Fibroblast of skin of back (primary cell): ENCODE measurements at regions not wholly inside any gene's neighbourhood (a gene's known extent, or its start where the extent isn't known, plus 50 kb on each side); places are given as distances from the start of the nearest gene placed in this dataset.

ENCODE experiments used
- DNase-seq: peaks from one replicate; pipeline ENCODE4 v3.0.0-alpha.2; 2013

DNA sequence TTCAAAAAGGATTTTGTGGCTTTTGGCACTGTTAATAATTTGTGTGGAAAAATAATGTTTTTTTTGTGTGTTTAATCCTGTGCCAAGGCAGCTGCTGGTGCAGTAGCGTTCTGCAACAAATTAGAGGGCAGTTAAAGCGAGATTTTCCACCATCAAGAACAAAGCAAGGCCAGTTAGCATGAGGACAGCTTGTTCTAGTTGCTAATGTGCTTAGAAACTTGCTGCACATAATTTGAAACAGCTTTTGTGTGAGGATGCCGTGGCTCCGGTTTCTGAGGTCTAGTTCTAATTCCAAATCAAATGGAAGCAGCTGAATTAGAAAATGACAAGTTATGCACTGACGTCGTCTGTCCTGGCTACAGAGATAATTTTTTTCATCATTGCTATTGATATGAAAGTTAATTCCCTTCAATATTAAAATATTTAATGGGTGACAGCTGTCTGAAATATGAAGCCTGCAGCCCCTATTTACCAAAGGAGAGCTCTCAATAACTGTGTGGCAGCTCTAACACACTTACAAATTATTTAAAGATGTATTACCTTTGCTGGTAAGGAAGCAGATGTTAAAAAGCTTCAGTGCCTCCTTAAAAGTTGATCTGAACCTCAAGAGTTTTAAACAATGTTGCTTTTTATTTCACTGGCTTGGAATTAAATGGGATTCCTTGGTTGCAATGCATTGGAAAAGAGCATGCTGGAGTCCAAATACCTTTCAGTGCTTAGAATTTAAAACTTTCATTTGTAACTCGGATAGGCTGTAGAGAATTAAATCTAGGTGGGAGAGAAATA lies 128.6 kb downstream of the SPATA31D1 start:
- DNase-seq, result no peak

DNA sequence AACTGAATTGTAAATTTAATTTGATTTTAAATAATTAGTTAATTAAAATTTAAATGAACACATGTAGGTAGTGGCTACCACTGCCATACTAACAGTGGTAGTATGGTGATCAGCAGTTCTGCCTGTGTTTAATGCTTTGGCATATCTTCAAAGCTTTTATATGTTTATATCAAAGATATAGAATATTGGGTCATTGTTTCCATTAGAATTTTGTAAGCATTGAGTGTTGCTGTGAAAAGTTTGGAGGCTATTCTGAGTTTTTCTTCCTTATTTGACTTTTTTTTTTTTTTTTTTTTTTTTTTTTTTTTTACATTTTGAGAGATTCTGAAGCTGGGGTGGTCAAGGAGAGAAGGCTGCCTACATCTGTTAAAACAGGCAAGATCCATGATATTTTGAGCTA lies 134.2 kb downstream of the SPATA31D1 start:
- DNase-seq, result no peak

DNA sequence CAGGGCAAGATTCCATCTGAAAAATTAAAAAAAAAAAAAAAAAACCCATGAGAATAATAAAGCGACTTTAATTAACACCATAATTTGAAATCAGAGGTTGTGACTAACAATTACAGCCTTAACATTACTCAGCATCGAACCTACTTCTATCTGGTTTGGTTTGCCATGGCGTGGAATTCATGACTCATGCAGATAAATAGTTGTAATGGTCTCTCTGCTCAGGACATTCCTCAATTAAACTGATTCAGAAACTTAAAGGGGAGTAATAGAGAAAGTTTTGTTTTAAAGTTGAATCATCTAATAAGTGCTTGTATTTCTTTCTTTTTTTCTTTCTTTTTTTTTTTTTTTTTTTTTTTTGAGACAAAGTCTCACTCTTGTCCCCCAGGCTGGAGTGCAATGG lies 135.5 kb downstream of the SPATA31D1 start:
- peak; percentile 93 for DNase-seq

DNA sequence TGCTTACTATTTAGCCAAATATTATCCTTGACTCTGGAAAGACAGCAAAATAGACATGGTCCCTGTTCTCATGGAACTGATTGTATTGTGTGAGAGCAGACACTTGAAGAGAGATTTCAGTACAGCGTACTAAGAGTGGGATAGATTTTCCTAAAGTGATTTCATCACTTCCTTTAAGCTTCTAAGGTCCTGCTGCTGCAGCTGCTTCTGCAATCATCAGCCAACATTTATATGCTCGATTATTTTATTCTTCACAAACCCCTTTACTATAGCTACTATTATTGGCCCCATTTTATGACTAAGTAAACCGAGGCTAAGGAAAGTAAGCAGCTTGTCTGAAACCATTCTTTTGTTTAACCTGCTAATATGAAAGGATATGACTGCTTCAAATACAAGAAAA lies 137.7 kb downstream of the SPATA31D1 start:
- no peak for DNase-seq

DNA sequence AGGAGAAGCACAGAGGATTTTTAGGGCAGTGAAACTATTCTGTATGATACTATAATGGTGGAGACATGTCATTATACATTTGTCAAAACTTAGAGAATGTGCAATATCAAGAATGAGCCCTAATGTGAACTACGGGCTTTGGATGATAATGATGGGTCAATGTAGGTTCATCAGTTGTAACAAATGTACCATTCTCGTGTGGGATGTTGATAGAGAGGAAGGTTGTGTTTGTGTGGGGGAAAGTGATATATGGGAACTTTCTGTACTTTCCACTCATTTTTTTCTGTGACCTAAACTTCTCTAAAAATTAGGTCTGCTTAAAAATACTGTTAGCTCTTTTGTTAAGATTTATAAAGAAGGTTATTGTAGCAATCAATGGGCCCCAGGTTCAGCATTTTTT lies 138.9 kb downstream of the SPATA31D1 start:
- no peak for DNase-seq

DNA sequence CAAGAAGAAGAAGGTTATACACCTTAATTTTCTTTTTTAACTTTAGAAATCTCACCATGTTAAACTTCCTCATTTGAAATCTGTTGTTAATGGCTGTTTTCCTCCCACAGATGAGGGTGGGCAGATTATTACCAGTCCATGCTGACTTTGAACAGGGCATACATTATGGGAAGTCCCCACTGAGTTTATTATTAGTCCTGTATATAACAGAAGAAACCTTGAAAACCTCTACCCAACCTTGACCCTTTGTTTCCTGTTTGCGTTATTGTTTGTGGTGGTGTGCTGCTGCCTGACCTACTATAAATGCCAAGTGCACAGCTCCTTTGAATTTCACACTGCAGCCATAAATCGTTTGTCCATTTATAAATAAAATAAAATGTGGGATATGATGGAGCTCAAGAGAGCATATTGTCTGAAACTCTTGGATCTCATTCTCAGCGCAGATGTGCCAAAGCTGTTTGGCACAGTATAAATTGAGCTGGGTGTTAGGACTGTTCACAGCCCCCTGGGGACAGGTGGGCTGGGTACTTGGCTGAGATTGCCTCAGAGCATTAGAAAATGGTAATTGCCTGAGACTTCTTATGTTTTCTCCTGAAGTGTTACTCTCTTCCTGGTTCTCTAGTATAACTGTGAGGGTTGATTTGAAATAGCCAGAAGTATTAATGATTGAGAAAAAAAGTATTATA lies 139.6 kb downstream of the SPATA31D1 start:
- no peak for DNase-seq

DNA sequence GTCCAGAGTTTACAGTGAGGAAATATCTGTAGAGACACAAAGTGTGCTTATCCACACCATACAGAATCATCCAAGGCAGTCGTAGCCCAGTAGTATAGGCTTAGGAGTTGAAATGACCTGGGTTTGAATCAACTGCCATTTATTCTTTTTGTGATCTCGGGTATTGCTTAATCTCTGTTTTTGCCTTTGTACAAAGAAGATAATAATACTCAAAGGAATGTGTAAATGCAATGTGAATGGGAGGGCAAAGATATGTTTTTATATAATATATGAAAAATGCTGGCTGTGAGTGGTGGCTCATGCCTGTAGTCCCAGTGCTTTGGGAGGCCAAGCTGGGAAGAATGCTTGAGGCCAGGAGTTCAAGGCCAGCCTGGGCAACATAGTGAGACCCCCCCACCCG lies 141.1 kb downstream of the SPATA31D1 start:
- DNase-seq, result peak; percentile 13

DNA sequence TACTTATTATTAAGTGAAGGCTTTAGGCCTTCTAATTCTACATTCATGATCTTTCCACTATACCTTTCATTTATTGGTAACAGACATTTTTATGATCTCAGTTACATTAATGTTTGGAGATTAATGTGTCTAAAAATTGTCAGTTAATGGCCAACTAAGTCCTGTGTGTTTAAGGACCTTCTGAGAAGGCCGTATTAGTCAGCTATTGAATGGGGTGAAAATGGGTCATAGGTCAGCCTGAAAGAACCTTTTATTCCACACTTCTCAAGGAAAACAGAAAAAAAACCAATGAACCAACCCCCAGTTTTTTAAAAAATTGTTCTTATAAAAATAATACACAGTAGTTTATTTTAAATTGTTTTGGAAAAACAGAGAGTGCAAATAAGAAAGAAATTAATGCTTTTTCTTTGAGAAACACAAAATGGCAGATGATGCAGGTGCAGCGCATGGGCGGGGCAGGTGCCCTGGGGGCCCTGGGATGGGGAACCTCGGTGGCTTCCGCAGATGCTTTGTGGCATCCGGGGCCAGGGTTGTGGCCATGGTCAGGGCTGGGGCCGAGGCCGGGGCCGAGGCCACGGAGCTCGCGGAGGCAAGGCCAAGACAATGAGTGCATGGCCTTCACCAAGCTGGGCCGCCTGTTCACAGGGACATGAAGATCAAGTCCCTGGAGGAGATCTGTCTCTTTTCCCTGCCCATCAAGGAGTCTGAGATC lies 141.9 kb downstream of the SPATA31D1 start:
- DNase-seq, result no peak

DNA sequence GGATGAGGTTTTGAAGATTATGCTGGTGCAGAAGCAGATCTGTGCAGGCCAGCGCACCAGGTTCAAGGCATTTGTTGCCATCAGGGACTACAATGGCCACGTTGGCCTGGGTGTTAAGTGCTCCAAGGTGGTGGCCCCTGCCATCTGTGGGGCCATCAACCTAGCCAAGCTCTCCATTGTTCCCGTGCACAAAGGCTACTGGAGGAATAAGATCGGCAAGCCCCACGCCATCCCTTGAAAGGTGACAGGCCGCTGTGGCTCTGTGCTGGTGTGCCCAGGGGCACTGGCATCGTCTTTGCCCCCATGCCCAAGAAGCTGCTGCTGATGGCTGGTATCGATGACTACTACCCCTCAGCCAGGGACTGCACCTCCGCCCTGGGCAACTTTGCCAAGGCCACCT lies 142.5 kb downstream of the SPATA31D1 start:
- DNase-seq, result no peak

DNA sequence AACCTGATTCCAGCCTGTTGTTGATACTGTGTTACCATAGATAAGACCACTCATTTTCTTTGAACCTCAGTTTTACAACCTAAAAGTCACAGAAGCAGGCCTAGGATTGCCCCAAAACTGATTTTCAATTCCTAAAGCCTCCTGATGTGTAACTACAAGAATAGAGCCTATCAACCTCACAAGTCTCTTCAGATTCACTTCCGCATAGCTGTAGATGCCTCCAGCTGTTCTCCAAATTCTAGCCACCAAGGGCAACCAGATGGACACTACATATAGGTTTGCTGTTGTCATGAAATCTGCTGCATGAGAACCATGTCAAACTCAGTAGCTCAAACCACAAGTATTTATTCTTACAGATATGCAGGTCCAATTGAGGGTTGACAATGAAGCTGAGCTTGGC lies 143.5 kb downstream of the SPATA31D1 start:
- no peak for DNase-seq

DNA sequence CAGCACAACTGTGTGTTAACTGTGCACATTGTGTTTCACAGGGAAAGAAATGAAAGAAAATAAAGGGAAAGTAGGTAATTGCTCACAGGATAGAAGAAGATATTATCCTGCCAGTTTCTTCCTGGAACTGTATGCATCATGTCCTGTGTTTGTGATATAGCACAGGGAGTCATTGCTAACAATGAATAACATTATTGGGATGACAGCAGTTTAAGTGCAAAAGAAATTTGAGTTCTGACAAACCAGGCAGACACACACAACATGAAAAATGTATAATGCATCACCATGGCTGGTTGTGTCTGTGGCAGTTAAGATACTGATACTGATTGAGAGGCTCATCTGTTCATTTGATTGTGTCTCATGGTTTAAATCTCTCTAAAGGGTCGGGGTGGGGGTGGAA lies 145.4 kb downstream of the SPATA31D1 start:
- peak; percentile 17 for DNase-seq

DNA sequence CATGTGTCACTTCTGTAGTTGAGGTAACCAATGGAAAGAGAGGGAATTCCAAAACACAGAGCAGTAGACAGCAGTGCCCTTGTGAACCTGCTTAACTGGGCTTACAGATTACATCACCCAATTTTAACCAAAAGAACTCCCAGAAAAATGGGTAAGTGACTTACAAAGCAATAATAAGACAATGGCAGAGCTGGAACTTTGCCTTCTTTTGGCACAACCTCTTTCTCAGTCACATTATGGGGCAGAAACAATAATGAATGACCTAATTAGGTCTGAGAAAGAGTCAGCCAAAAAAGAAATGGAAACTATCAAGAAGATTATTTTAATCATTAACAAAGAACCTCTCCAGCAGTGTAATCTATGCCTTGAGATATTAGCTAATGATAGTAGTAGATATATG lies 146.5 kb downstream of the SPATA31D1 start:
- DNase-seq, result no peak

DNA sequence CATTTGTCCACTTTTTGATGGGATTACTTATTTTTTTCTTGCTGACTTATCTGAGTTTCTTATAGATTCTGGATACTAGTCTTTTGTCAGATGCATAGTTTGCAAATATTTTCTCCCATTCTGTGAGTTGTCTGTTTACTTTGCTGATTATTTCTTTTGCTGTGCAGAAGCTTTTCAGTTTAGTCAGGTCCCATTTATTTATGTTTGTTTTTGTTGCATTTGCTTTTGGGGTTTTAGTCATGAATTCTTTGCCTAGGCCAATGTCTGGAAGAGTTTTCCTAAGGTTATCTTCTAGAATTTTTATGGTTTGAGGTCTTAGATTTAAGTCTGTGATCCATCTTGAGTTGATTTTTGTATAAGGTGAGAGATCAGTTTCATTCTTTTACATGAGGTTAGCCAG lies 149.5 kb downstream of the SPATA31D1 start:
- DNase-seq, result peak; percentile 17

DNA sequence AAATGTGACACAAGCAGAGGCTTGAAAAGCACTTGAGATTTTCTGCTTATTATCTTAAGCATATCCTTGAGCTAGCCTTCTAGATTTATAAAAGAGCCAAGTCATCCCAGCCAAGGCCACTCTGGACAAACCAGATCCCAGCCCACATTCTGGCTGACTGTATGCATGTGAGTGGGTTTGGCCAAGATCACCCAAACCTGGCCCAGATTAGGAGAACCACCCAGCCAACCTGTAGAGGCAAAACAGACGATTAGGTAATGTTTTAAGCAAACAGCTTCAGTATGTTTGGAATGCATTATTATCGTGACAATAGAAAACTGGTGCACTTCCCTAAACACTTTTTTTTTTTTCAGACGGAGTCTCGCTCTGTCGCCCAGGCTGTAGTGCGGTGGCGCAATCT lies 151.9 kb downstream of the SPATA31D1 start:
- no peak for DNase-seq

DNA sequence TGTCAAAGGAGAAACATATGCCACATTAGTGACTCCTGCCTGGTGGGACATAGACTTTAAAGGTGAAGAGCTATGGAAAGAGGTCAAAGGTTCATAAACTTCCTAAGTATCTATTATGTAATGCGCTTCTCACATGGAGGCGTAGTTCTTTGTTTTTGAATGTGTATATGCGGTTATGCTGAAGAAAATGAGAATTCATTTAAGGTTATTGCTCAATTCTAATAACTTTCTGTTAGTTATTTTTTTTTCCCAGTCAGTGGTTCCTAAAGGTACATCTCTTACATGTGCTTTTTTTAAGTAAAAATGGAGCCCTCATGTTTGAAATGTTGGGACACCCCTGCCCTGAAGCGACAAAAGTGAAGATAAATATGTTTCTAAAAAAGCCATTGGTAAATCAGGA lies 156.2 kb downstream of the SPATA31D1 start:
- no peak for DNase-seq

DNA sequence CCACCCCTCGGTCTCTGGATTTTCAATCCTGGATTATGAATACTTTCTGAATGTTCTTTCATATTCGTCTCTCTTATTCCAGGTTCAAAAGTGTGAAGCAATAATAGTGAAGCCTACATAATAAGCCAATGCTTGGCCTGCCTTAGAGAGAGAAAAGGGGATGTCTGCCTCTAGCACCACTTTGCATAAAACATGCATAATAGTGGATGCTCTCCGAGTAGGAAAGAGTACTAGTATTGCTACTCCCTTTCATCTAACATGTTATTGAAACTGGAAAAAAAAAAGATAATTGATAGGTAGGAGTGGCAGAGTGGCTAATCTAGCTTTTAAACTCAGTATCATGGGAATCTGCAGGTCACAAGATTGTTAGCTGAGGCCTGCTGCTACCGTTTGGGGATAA lies 158.1 kb downstream of the SPATA31D1 start:
- DNase-seq, result no peak

DNA sequence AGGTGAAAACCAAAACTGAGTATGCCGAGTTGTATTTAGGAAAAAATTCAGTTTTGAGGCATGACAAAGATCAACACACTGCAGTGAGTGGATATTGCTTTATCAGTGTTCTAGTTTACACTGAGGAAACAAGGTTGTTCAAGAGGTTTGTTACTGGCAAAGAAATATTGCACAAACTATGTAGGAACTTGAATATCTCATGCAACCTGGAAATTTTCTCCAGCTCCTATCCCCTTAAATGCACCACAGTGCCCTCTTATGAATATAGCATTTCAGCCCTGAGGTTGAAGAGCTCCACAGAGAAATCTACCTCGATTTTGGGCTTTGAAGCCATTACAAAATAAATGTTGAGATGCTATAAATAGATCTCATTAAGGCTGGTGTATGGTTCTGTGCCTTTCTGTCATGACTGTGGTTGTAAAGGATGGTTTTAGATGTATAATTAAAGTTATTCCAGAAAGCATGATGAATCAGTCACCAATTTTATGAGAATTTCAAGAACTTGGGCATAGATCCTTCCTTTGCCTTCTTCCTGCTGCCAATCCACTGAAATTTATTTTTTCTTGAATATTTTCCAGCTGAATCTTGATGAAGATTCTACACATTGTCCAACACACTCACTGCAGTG lies 159.3 kb downstream of the SPATA31D1 start:
- peak; percentile 49 for DNase-seq

DNA sequence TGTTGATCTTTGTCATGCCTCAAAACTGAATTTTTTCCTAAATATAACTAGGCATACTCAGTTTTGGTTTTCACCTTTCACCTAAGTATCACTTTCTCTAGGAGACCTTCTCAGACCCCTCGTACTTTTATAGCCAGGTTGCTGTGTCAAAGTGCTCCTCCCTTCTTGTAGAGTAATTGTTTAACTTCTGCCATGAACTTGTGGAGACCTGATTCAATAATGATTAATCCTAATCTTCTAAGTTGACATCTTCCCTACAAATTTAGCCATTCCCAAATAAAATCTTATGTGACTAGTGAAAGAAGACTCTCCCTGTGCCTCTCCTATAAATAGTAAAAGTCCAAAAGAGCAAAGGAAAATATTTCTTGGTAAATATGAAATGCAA lies 159.8 kb downstream of the SPATA31D1 start:
- DNase-seq, result no peak

DNA sequence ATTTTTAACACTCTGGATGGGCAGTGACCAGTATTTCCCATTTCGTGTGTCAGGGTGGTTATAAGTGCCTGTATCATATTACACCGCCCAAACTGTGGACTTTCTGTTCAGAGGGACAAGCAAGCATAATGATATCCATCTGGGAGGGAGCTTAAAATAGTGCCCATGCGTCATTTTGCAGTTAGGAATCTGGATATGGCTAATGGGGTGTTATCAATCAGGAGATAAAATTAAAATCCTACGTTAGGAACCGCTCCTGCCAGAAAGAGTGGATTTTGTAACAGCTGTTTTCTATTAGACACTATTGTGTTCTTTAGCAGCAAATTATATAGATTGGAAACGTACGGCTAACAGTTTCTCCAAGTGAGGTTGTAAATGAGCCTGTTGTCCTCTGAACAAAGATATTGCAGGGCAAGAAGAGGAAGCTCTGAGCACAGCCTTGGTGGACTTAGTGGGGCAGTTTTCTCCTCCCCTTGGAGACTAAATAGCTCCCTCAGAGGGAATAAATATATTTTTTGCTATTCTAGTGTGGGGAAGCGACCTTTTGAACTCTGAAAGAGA lies 160.4 kb downstream of the SPATA31D1 start:
- DNase-seq, result peak; percentile 80

DNA sequence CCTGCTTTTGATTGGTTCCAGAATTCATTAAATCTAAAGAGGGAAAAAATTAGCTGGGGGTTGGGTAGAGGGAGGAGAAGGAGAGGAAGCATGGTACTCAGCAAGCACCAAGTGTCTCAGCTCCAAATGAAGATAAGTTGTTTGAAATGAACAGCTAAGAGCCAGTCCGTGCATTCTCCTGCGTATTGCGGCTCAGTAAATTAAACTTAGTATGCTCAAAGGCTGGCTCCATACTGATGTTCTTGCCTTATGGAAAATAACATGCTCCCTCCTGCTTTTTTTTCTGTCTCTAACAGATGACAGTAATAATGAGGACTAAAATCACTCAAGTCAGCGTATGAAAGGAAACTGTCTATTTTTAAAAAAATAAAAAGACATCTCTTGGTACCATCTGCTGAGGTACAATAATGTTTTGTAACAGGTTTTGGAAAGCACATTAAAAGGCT lies 161.0 kb downstream of the SPATA31D1 start:
- DNase-seq, result no peak

DNA sequence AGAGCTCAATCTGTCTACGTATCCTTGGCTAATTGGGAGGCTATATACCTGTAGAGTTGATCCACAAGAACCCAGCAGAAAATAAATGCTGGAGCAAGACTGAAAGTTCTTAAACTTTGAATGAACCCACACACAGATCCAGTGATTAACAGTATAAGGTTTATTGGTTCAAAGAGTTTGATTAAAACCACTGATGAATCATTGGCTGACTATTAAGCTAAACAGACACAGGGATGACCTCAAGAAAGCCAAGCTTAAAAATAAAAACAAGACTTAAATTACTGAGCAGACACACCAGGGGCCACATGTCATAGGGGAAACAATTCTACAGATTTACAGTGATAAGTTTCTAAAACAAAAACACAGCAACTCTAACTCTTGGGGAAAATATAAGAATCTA lies 163.6 kb downstream of the SPATA31D1 start:
- peak; percentile 42 for DNase-seq

DNA sequence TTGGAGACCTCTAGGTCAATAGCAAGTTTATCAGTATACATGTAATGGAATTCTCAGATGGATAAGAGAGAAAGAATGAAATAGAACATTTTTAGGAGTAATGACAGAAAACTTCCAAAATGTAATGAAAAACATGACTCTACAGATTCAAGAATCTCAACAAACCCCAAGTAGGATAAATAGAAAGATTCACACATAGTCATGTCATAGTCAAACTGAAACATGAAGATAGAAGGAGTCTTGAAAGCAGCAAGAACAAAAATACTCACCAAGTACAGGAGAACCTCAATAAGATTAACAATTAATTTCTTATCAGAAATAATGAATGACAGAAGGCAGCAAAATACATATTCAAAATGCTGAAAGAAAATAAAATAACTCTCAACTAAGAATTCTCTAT lies 164.5 kb downstream of the SPATA31D1 start:
- DNase-seq, result no peak

DNA sequence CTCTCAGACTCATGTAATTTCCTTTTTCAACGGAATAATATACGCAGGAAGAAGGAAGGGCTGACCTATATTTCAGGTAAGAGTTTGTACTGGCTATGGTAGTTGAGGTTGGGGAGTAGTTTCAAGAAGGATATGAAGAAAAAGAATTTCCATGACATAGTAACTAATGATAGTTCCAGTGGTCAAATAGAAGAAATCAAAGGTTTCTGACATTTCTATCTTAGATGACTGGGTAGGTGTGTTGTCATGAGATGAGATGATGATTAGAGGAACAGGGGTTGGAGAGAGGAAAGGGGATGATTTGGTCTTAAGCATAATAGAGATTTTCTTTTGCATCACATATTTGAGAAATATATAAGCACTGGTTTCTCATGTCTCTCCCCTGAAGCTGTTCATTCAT lies 166.0 kb downstream of the SPATA31D1 start:
- no peak for DNase-seq
